ENCODE measurements at regions not wholly inside any gene's neighbourhood (a gene's known extent, or its start where the extent isn't known, plus 50 kb on each side); places are given as distances from the start of the nearest gene placed in this dataset.

DNA sequence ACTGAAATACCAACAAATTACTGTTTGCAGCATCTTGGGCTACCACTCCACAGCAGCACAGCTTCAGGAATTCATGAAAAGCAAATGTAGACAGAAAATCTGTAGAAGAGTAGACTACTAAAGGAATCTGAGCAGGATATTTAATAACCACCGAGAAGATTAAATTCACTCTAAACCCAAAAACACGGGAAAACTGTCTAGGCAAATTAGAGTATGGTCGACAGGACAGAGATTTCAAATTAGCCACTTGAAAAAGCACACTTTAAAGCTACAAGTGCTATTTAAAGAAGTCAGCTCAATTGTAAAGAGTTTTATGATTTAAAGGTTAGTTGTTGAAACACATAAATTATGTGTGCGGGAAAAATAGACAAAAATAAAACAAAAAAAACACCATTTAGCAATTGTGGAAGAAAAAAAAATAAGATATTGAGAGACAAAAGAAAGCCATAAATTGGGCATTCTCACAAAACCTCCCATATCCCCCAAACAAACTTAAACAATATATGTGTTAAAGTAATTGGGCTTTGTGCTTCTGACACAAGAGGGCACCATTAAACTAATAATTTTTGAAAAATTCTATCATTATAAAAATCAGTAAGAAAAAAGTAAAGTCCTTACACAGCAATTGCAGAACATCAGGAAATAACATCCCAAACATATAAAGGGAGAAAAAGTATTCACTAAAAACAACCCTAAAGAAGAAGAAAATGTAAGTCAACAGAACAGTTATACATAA, 880.8 kb downstream of the TECRL start:
- Histone ChIP-seq H3K4me3 (ENCODE audit: low read length in 2 of 2) (no peak overlapping the region), H3K27me3 (ENCODE audit: control insufficient read depth in 2 of 2, insufficient read depth in 1 of 2, low read length in 1 of 2) (no peaks in the 10 kb centered on the region), H3K9me3 (ENCODE audit: control insufficient read depth in 2 of 2, insufficient read depth in 1 of 2, low read length in 1 of 2) (no peaks in the 10 kb centered on the region), H3K27ac (ENCODE audit: low read depth in 1 of 2, low read length in 1 of 2) (no peak overlapping the region), H3K36me3 (ENCODE audit: control insufficient read depth in 2 of 2, insufficient read depth in 2 of 2, low read length in 1 of 2) (no peaks in the 10 kb centered on the region), H3K4me1 (ENCODE audit: control insufficient read depth in 2 of 2, insufficient read depth in 2 of 2, low read length in 2 of 2) (no peaks in the 10 kb centered on the region)
- 57% methylated on average over 4 of the region's 4 CpGs for WGBS
- DNase-seq (ENCODE audit: low read depth in 6 of 9, low spot score in 9 of 9): no peak

GRCh38 chr4:63526251-63526650, 883.0 kb downstream of the TECRL start:
- WGBS: 94% methylated on average over 1 of the region's 1 CpG
- H3K9me3 ChIP-seq (ENCODE audit: control insufficient read depth in 2 of 2, insufficient read depth in 1 of 2, low read length in 1 of 2): no peaks in the 10 kb centered on the region
- no peak for DNase-seq (ENCODE audit: low read depth in 6 of 9, low spot score in 9 of 9)

DNA sequence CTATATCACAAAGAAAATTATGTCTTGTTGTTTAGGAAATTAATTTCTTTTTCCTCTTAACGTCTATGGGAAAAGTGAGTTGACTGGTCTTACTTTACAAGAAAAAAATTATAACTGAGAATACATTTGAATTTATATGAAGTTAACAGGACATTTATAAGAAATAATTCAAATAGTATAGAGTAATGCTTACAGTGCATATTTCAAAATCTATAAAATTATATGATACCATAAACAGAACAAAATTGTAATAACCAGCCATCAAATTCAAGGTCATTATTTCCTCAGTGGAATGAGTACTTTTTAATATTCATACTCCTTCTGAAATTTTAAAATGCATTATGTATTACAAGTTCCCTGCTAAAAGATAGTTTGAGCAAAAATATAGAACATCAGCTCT, 884.5 kb downstream of the TECRL start:
- no peak for DNase-seq (ENCODE audit: low read depth in 6 of 9, low spot score in 9 of 9)
- Histone ChIP-seq H3K36me3 (ENCODE audit: control insufficient read depth in 2 of 2, insufficient read depth in 2 of 2, low read length in 1 of 2) (no peaks in the 10 kb centered on the region), H3K27ac (ENCODE audit: low read depth in 1 of 2, low read length in 1 of 2) (no peak overlapping the region), H3K4me1 (ENCODE audit: control insufficient read depth in 2 of 2, insufficient read depth in 2 of 2, low read length in 2 of 2) (no peaks in the 10 kb centered on the region), H3K9me3 (ENCODE audit: control insufficient read depth in 2 of 2, insufficient read depth in 1 of 2, low read length in 1 of 2) (peaks cover 0 to 3% of the 10 kb centered on the region in 2 donors), H3K27me3 (ENCODE audit: control insufficient read depth in 2 of 2, insufficient read depth in 1 of 2, low read length in 1 of 2) (no peaks in the 10 kb centered on the region), H3K4me3 (ENCODE audit: low read length in 2 of 2) (no peak overlapping the region)
- whole genome bisulfite sequencing: 94% methylated on average over 1 of the region's 1 CpG

More at GRCh38 chr4:63526251-63526650, 883.0 kb downstream of the TECRL start:
- Histone ChIP-seq H3K27me3 (ENCODE audit: control insufficient read depth in 2 of 2, insufficient read depth in 1 of 2, low read length in 1 of 2) (no peaks in the 10 kb centered on the region), H3K27ac (ENCODE audit: low read depth in 1 of 2, low read length in 1 of 2) (no peak overlapping the region), H3K4me1 (ENCODE audit: control insufficient read depth in 2 of 2, insufficient read depth in 2 of 2, low read length in 2 of 2) (no peaks in the 10 kb centered on the region), H3K36me3 (ENCODE audit: control insufficient read depth in 2 of 2, insufficient read depth in 2 of 2, low read length in 1 of 2) (no peaks in the 10 kb centered on the region), H3K4me3 (ENCODE audit: low read length in 2 of 2) (no peak overlapping the region)

DNA sequence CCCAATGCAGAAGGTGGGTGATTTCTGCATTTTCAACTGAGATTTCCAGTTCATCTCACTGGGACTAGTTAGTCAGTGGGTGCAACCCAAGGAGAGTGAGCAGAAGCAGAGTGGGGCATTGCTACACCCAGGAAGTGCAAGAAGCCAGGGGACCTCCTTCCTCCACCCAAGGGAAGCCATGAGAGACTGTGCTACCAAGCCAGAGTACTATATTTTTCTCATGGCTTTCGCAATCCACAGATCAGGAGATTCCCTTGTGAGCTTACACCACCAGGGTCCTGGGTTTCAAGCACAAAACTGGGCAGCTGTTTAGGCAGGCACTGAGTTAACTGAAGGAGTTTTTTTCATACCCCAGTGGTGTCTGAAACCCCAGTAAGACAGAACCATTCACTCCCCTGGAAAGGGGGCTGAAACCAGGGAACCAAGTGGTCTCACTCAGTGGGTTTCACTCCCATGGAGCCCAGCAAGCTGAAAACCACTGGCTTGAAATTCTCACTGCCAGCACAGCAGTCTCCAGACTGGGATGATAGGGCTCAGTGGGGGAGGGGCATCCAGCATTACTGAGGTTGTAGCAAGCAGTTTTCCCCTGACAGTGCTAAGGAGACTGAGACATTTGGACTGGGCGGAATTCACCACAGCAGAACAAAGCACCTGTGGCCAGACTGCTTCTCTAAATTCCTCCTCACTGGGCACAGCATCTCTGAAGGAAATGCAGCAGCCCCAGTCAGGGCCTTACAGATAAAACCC, 903.4 kb downstream of the TECRL start:
- no peaks in the 10 kb centered on the region for H3K4me1 ChIP-seq (ENCODE audit: control insufficient read depth in 2 of 2, insufficient read depth in 2 of 2, low read length in 2 of 2)
- 89% methylated on average over 2 of the region's 2 CpGs for WGBS
- H3K27me3 ChIP-seq (ENCODE audit: control insufficient read depth in 2 of 2, insufficient read depth in 1 of 2, low read length in 1 of 2): no peaks in the 10 kb centered on the region
- no peak for DNase-seq (ENCODE audit: low read depth in 6 of 9, low spot score in 9 of 9)
- H3K4me3 ChIP-seq (ENCODE audit: low read length in 2 of 2): no peak overlapping the region
- no peak overlapping the region for H3K27ac ChIP-seq (ENCODE audit: low read depth in 1 of 2, low read length in 1 of 2)
- H3K9me3 ChIP-seq (ENCODE audit: control insufficient read depth in 2 of 2, insufficient read depth in 1 of 2, low read length in 1 of 2): peaks cover 0 to 13% of the 10 kb centered on the region in 2 donors
- no peaks in the 10 kb centered on the region for H3K36me3 ChIP-seq (ENCODE audit: control insufficient read depth in 2 of 2, insufficient read depth in 2 of 2, low read length in 1 of 2)

DNA sequence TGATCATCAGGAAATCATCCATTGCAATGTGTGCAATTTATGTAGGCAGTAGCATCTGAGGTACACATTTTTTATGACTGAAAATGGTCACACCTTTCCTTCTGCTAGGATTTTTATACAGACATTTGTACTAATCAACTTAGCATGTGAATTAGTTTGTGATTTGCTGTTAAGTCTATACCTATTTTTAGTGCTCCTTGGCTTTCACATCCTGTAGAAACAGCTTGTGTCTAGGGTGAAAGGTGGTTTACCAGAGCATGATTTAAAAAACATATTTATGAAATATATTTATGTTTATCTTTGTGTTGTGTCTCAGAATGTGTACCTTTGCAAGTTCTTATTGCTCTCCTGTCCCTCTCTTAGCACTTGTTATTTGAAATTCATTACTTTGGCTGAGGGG, 916.0 kb downstream of the TECRL start:
- Histone ChIP-seq H3K4me1 (ENCODE audit: control insufficient read depth in 2 of 2, insufficient read depth in 2 of 2, low read length in 2 of 2) (no peaks in the 10 kb centered on the region), H3K27me3 (ENCODE audit: control insufficient read depth in 2 of 2, insufficient read depth in 1 of 2, low read length in 1 of 2) (no peaks in the 10 kb centered on the region), H3K9me3 (ENCODE audit: control insufficient read depth in 2 of 2, insufficient read depth in 1 of 2, low read length in 1 of 2) (no peaks in the 10 kb centered on the region), H3K36me3 (ENCODE audit: control insufficient read depth in 2 of 2, insufficient read depth in 2 of 2, low read length in 1 of 2) (no peaks in the 10 kb centered on the region), H3K4me3 (ENCODE audit: low read length in 2 of 2) (no peak overlapping the region), H3K27ac (ENCODE audit: low read depth in 1 of 2, low read length in 1 of 2) (no peak overlapping the region)
- DNase-seq (ENCODE audit: low read depth in 6 of 9, low spot score in 9 of 9): no peak

DNA sequence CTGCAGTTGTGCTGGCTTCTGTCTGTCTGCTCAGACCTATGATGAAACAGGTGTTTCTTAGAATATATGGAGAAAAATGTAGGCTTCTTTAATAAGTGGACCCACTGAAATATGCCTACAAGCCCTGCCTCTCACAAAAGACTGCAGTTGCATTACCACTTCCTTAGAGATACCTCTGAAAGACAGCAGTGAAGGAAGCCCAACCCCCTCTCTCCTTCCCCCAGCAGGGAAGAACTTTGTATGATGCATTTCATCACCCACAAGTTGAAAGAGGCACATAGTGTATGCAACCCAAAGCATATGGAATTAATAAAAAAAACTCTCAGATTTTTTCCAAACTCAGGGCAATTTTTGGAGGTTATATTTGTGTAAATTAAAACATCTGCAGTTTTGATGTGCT, 916.7 kb downstream of the TECRL start:
- Histone ChIP-seq H3K9me3 (ENCODE audit: control insufficient read depth in 2 of 2, insufficient read depth in 1 of 2, low read length in 1 of 2) (no peaks in the 10 kb centered on the region), H3K27ac (ENCODE audit: low read depth in 1 of 2, low read length in 1 of 2) (no peak overlapping the region), H3K4me1 (ENCODE audit: control insufficient read depth in 2 of 2, insufficient read depth in 2 of 2, low read length in 2 of 2) (no peaks in the 10 kb centered on the region), H3K4me3 (ENCODE audit: low read length in 2 of 2) (no peak overlapping the region), H3K36me3 (ENCODE audit: control insufficient read depth in 2 of 2, insufficient read depth in 2 of 2, low read length in 1 of 2) (no peaks in the 10 kb centered on the region), H3K27me3 (ENCODE audit: control insufficient read depth in 2 of 2, insufficient read depth in 1 of 2, low read length in 1 of 2) (no peaks in the 10 kb centered on the region)
- DNase-seq (ENCODE audit: low read depth in 6 of 9, low spot score in 9 of 9): no peak

GRCh38 chr4:63464393-63464792, 944.9 kb downstream of the TECRL start:
- no peak overlapping the region for H3K27ac ChIP-seq (ENCODE audit: low read depth in 1 of 2, low read length in 1 of 2)
- no peak overlapping the region for H3K4me3 ChIP-seq (ENCODE audit: low read length in 2 of 2)
- no peaks in the 10 kb centered on the region for H3K27me3 ChIP-seq (ENCODE audit: control insufficient read depth in 2 of 2, insufficient read depth in 1 of 2, low read length in 1 of 2)
- no peaks in the 10 kb centered on the region for H3K4me1 ChIP-seq (ENCODE audit: control insufficient read depth in 2 of 2, insufficient read depth in 2 of 2, low read length in 2 of 2)
- 90% methylated on average over 4 of the region's 4 CpGs for WGBS
- H3K36me3 ChIP-seq (ENCODE audit: control insufficient read depth in 2 of 2, insufficient read depth in 2 of 2, low read length in 1 of 2): no peaks in the 10 kb centered on the region
- no peak for DNase-seq (ENCODE audit: low read depth in 6 of 9, low spot score in 9 of 9)
- H3K9me3 ChIP-seq (ENCODE audit: control insufficient read depth in 2 of 2, insufficient read depth in 1 of 2, low read length in 1 of 2): peaks cover 0 to 13% of the 10 kb centered on the region in 2 donors

DNA sequence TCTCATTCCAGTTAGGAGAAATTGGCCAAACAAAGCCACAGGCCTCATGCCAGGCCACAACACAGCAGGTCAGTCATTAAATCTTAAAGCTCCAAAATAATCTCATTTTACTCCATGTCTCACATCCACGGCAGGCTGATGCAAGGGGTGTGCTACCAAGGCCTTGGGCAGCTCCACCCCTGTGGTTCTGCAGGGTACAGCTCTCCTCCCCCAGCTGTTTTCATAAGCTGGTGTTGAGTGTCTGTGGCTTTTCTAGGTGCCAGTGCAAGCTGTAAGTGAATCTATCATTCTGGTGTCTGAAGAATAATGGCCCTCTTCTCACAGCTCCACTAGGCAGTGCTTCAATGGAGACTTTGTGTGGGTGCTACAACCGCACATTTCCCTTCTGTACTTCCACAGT, 949.2 kb downstream of the TECRL start:
- Histone ChIP-seq H3K27me3 (ENCODE audit: control insufficient read depth in 2 of 2, insufficient read depth in 1 of 2, low read length in 1 of 2) (no peaks in the 10 kb centered on the region), H3K36me3 (ENCODE audit: control insufficient read depth in 2 of 2, insufficient read depth in 2 of 2, low read length in 1 of 2) (no peaks in the 10 kb centered on the region), H3K4me3 (ENCODE audit: low read length in 2 of 2) (no peak overlapping the region), H3K4me1 (ENCODE audit: control insufficient read depth in 2 of 2, insufficient read depth in 2 of 2, low read length in 2 of 2) (no peaks in the 10 kb centered on the region), H3K27ac (ENCODE audit: low read depth in 1 of 2, low read length in 1 of 2) (no peak overlapping the region), H3K9me3 (ENCODE audit: control insufficient read depth in 2 of 2, insufficient read depth in 1 of 2, low read length in 1 of 2) (peaks cover 0 to 9% of the 10 kb centered on the region in 2 donors)
- 98% methylated on average over 2 of the region's 2 CpGs for WGBS
- DNase-seq (ENCODE audit: low read depth in 6 of 9, low spot score in 9 of 9): no peak

- no peaks in the 10 kb centered on the region for H3K27me3 ChIP-seq (ENCODE audit: control insufficient read depth in 2 of 2, insufficient read depth in 1 of 2, low read length in 1 of 2)
- no peak for DNase-seq (ENCODE audit: low read depth in 6 of 9, low spot score in 9 of 9)
- 60% methylated on average over 2 of the region's 2 CpGs for WGBS
- H3K36me3 ChIP-seq (ENCODE audit: control insufficient read depth in 2 of 2, insufficient read depth in 2 of 2, low read length in 1 of 2): no peaks in the 10 kb centered on the region
- H3K4me3 ChIP-seq (ENCODE audit: low read length in 2 of 2): no peak overlapping the region
- H3K27ac ChIP-seq (ENCODE audit: low read depth in 1 of 2, low read length in 1 of 2): no peak overlapping the region
- H3K9me3 ChIP-seq (ENCODE audit: control insufficient read depth in 2 of 2, insufficient read depth in 1 of 2, low read length in 1 of 2): peaks cover 0 to 4% of the 10 kb centered on the region in 2 donors
- no peaks in the 10 kb centered on the region for H3K4me1 ChIP-seq (ENCODE audit: control insufficient read depth in 2 of 2, insufficient read depth in 2 of 2, low read length in 2 of 2)
These were observed 949.9 kb downstream of the TECRL start for GRCh38 chr4:63459329-63459728.

Measured in thymus (tissue), 11 donors.